NB4 (cell line): ENCODE measurements at regions not wholly inside any gene's neighbourhood (a gene's known extent, or its start where the extent isn't known, plus 50 kb on each side); places are given as distances from the start of the nearest gene placed in this dataset.

Experiments
- CTCF ChIP-seq: IDR thresholded peaks from one replicate; pipeline ENCODE4 v1.5.1; 2012; ENCODE audit warnings: low read depth, low read length
- MYC ChIP-seq: IDR thresholded peaks from 2 replicates; pipeline ENCODE4 v1.6.1; 2011; ENCODE audit warnings: low read depth, low read length
- POLR2A ChIP-seq: IDR thresholded peaks from 2 replicates; pipeline ENCODE4 v1.6.1; 2011; ENCODE audit warnings: mild to moderate bottlenecking; ENCODE audit not compliant: insufficient read length; ENCODE audit errors: extremely low read depth
- TF ChIP-seq, protein P1 (sequence below): IDR thresholded peaks from 2 replicates; pipeline ENCODE4 v1.6.1; 2011; ENCODE audit warnings: low read depth, low read length

- TF ChIP-seq CTCF (no peak), POLR2A (no peak), MYC (no peak)
- TF ChIP-seq, protein P1, sequence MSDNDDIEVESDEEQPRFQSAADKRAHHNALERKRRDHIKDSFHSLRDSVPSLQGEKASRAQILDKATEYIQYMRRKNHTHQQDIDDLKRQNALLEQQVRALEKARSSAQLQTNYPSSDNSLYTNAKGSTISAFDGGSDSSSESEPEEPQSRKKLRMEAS, result no peak
Observed at GRCh38 chr6:95830859-95831557, 184.8 kb upstream of the FUT9 start.
